ENCODE measurements at regions not wholly inside any gene's neighbourhood (a gene's known extent, or its start where the extent isn't known, plus 50 kb on each side); places are given as distances from the start of the nearest gene placed in this dataset.

DNA sequence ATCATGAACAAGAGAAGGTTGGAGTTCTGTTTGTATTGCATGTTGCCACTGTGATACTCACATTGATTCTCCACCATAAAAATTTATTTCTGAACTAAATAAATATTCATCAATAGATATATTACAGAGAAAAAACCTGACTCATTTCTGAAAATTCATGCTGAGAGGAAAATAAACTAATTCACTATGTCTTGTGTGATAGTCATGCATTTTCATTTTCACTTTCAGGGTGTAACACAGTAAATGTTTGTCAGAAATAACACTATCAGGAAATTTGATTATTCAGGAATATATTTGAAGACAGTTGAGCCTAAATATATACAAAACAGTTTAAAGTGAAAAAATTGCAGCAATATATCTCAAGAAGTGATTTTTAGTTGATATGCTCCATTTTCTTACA, 335.2 kb downstream of the KCNJ3 start:
- Histone ChIP-seq H3K9me3 (ENCODE audit: control insufficient read depth, low read length) (no peaks in the 10 kb centered on the region), H3K9ac (ENCODE audit: low read length) (no peak overlapping the region), H3K4me1 (ENCODE audit: control insufficient read depth, insufficient read depth, low read length) (no peaks in the 10 kb centered on the region), H3K27me3 (ENCODE audit: control insufficient read depth, insufficient read depth, low read length) (no peaks in the 10 kb centered on the region), H3K4me3 (ENCODE audit: low read length) (no peak overlapping the region), H3K36me3 (ENCODE audit: control insufficient read depth, insufficient read depth, low read length) (no peaks in the 10 kb centered on the region)

DNA sequence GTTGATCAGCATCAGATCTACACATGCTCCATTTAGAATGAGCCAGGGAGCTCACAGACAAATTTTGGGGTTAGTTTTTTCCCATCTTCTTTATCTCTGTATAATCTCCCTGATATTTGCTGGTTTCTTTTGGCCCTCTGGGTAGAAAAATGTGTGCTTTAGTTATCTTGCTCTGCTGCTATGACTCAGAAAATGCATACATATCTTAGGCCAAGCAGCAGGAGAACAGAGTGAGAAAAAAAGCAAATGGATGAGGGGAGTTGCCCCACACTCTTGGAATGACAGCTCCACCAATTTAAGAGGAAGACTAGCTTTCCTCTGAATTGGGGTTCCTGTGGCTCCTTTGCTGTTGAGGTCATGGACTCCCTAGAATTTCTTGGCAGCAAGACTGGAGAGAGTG, 331.8 kb downstream of the KCNJ3 start:
- no peaks in the 10 kb centered on the region for H3K27me3 ChIP-seq (ENCODE audit: control insufficient read depth, insufficient read depth, low read length)
- no peaks in the 10 kb centered on the region for H3K9me3 ChIP-seq (ENCODE audit: control insufficient read depth, low read length)
- no peaks in the 10 kb centered on the region for H3K36me3 ChIP-seq (ENCODE audit: control insufficient read depth, insufficient read depth, low read length)
- H3K4me3 ChIP-seq (ENCODE audit: low read length) = no peak overlapping the region
- no peak overlapping the region for H3K9ac ChIP-seq (ENCODE audit: low read length)
- no peaks in the 10 kb centered on the region for H3K4me1 ChIP-seq (ENCODE audit: control insufficient read depth, insufficient read depth, low read length)

DNA sequence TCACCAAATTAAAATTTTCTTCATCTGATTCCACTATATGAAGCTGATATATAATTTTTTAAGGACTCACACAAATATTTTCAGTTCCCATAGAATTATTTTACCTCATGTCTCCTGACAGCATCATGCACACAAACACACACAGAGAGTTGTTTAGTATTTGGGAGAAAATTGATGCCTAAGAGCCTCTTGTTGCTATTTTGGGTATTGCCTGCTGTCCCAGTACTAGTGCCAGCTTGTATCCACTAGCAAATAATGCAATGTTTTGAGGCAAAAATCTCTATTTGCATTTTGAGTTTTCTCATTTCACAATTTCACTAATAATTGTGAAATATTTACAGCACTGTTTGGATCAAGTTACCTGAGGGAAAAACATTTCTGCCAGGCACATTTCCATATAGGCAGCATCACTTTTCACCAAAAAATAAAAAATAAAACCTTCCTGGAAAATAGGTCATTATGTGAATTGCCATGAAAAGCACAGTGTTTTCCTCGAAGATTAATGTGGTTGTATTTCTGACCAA, 328.2 kb downstream of the KCNJ3 start:
- Histone ChIP-seq H3K27me3 (ENCODE audit: control insufficient read depth, insufficient read depth, low read length) (no peaks in the 10 kb centered on the region), H3K9me3 (ENCODE audit: control insufficient read depth, low read length) (no peaks in the 10 kb centered on the region), H3K36me3 (ENCODE audit: control insufficient read depth, insufficient read depth, low read length) (no peaks in the 10 kb centered on the region), H3K4me3 (ENCODE audit: low read length) (no peak overlapping the region), H3K9ac (ENCODE audit: low read length) (no peak overlapping the region), H3K4me1 (ENCODE audit: control insufficient read depth, insufficient read depth, low read length) (no peaks in the 10 kb centered on the region)

DNA sequence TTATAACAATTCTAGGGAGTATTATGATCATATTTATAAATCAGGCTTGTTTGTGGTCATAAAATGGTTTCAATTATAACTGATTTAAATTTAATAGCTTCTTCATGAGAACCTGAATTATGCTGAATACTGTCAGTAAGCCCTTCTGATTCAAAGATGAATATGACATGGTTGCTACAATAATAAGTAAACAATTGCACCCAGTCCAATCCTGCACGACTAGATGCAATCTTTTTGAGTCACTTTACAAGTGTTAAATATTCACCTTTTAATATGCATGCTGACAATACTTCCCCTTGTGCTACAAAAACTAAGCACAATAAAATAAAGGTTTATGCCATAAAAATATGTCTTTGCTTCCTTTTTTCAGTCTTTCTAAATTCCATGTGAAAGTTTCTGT, 325.2 kb downstream of the KCNJ3 start:
- H3K9me3 ChIP-seq (ENCODE audit: control insufficient read depth, low read length) = no peaks in the 10 kb centered on the region
- no peak overlapping the region for H3K4me3 ChIP-seq (ENCODE audit: low read length)
- no peak overlapping the region for H3K9ac ChIP-seq (ENCODE audit: low read length)
- no peaks in the 10 kb centered on the region for H3K36me3 ChIP-seq (ENCODE audit: control insufficient read depth, insufficient read depth, low read length)
- H3K4me1 ChIP-seq (ENCODE audit: control insufficient read depth, insufficient read depth, low read length) = no peaks in the 10 kb centered on the region
- H3K27me3 ChIP-seq (ENCODE audit: control insufficient read depth, insufficient read depth, low read length) = no peaks in the 10 kb centered on the region

DNA sequence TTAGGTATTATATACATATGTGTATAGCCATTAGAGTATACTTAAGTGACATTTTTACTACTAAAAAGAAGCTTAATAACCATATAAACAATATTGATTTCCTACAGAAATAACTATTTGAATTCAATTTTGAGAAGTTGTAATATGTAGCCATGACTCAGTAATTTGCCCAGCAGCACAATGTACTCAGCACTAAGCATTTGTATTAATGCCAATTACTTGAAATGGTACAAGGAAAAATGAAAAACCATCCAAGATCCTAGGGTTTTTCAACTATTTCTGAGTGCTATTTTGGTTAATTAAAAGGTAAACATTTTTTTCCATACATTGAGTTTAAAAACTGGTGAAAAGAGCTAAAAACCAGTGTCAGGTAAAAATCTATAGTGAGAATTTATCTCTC, 324.0 kb downstream of the KCNJ3 start:
- no peaks in the 10 kb centered on the region for H3K4me1 ChIP-seq (ENCODE audit: control insufficient read depth, insufficient read depth, low read length)
- no peaks in the 10 kb centered on the region for H3K9me3 ChIP-seq (ENCODE audit: control insufficient read depth, low read length)
- H3K36me3 ChIP-seq (ENCODE audit: control insufficient read depth, insufficient read depth, low read length) = no peaks in the 10 kb centered on the region

DNA sequence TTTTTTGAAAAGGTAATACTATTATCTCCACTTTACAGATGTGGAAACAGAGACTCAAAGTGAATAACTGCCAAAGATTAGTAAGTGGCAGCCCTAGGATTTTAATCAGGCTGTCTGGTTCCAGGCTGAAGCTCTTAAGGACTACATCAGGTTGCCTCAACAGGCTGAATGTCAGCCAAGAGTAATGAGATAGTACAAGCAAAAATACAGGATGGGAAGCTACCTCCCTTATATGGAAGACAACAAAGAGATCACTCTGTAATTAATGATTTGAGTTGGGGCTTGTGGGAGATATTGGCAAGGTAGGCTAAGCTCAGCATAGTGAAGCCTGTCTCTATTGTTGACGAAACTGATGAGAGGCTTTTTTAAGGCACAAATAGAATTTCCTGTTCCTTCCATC, 323.1 kb downstream of the KCNJ3 start:
- H3K4me1 ChIP-seq (ENCODE audit: control insufficient read depth, insufficient read depth, low read length) = no peaks in the 10 kb centered on the region

More for the DNA sequence above, 324.0 kb downstream of the KCNJ3 start:
- Histone ChIP-seq H3K9ac (ENCODE audit: low read length) (no peak overlapping the region), H3K27me3 (ENCODE audit: control insufficient read depth, insufficient read depth, low read length) (no peaks in the 10 kb centered on the region), H3K4me3 (ENCODE audit: low read length) (no peak overlapping the region)

DNA sequence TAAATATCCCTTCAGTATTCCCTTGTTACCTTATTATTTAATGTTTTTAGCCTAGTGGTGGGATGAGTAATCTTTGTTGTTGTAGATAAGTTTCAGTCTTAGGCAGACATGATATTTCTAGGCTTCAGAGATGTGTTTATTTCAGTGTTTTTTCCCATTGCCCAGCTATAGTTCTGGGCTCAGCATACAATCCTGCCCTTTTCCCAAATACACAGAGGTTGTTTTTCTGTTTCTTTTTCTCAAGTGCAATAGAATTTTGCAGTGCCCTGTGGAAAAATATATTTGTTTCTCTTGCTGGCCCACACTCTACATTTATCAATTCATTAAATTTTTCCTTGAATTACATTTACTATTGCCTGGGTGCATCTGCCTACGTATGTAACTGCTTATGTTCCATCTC, 321.8 kb downstream of the KCNJ3 start:
- H3K27me3 ChIP-seq (ENCODE audit: control insufficient read depth, insufficient read depth, low read length) = no peaks in the 10 kb centered on the region
- no peaks in the 10 kb centered on the region for H3K4me1 ChIP-seq (ENCODE audit: control insufficient read depth, insufficient read depth, low read length)
- no peaks in the 10 kb centered on the region for H3K36me3 ChIP-seq (ENCODE audit: control insufficient read depth, insufficient read depth, low read length)
- no peak overlapping the region for H3K9ac ChIP-seq (ENCODE audit: low read length)
- no peaks in the 10 kb centered on the region for H3K9me3 ChIP-seq (ENCODE audit: control insufficient read depth, low read length)
- H3K4me3 ChIP-seq (ENCODE audit: low read length) = no peak overlapping the region

More for the DNA sequence above, 323.1 kb downstream of the KCNJ3 start:
- Histone ChIP-seq H3K27me3 (ENCODE audit: control insufficient read depth, insufficient read depth, low read length) (no peaks in the 10 kb centered on the region), H3K9ac (ENCODE audit: low read length) (no peak overlapping the region), H3K4me3 (ENCODE audit: low read length) (no peak overlapping the region), H3K9me3 (ENCODE audit: control insufficient read depth, low read length) (no peaks in the 10 kb centered on the region), H3K36me3 (ENCODE audit: control insufficient read depth, insufficient read depth, low read length) (no peaks in the 10 kb centered on the region)

DNA sequence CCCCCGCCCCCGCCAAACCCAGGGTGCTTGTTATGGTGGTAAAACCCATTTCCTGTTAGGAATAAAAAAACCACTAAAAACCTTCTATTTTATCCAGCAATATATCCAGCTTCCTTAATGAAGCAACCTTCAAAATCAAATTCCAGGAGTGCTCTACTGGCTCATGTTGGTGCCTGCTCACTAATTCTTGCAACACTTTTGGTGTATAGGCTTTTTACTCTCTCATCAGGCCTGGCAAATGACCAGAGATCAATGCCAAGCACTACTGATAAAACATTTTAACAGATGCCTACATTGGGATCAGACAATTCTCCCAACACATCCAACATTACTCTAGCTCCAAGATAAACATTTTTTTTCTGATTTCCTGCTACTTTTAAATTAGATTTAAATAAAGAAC, 312.4 kb downstream of the KCNJ3 start:
- Histone ChIP-seq H3K4me1 (ENCODE audit: control insufficient read depth, insufficient read depth, low read length) (no peaks in the 10 kb centered on the region), H3K4me3 (ENCODE audit: low read length) (no peak overlapping the region), H3K36me3 (ENCODE audit: control insufficient read depth, insufficient read depth, low read length) (no peaks in the 10 kb centered on the region), H3K9ac (ENCODE audit: low read length) (no peak overlapping the region), H3K9me3 (ENCODE audit: control insufficient read depth, low read length) (no peaks in the 10 kb centered on the region), H3K27me3 (ENCODE audit: control insufficient read depth, insufficient read depth, low read length) (no peaks in the 10 kb centered on the region)

DNA sequence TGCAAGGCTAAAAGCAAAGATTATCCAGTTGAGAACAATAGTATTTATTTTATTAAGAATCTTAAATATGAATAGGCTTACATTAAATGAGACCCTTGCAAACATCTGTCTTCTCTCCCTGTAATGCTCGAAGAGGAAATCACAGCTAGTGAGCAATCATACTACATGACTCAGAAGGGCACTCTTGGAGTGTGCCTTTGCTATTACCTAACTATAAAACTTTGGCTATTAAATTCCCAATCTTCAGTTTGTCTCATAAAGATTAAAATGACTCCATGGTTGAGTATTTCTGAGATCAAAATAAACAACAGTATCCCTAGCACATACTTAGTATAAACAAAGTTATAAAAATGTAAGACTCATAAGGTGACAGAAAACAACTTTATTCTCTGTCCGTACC, 296.9 kb downstream of the KCNJ3 start:
- no peak overlapping the region for H3K4me3 ChIP-seq (ENCODE audit: low read length)
- H3K27me3 ChIP-seq (ENCODE audit: control insufficient read depth, insufficient read depth, low read length) = no peaks in the 10 kb centered on the region
- H3K36me3 ChIP-seq (ENCODE audit: control insufficient read depth, insufficient read depth, low read length) = no peaks in the 10 kb centered on the region
- H3K9ac ChIP-seq (ENCODE audit: low read length) = no peak overlapping the region
- H3K9me3 ChIP-seq (ENCODE audit: control insufficient read depth, low read length) = no peaks in the 10 kb centered on the region
- no peaks in the 10 kb centered on the region for H3K4me1 ChIP-seq (ENCODE audit: control insufficient read depth, insufficient read depth, low read length)

DNA sequence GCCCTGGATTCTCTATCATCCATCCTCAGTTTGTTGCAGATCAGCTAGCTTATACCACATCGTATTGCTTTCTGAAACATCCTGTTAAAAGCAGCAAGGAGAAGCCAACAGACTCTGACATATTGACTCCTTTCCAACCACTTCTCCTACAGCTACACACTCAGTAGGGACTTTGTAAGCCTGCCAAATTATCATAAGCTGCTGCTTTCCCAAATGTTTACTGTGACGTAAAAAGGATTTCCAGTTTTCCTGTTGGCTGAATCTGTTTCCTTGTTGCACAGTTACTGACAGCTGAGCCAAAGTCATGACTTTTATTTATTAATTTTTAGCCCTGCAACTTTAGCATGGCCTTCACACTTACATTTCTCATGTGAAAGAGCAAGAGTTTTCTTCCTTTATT, 294.3 kb downstream of the KCNJ3 start:
- Histone ChIP-seq H3K4me3 (ENCODE audit: low read length) (no peak overlapping the region), H3K9ac (ENCODE audit: low read length) (no peak overlapping the region), H3K27me3 (ENCODE audit: control insufficient read depth, insufficient read depth, low read length) (no peaks in the 10 kb centered on the region), H3K36me3 (ENCODE audit: control insufficient read depth, insufficient read depth, low read length) (no peaks in the 10 kb centered on the region), H3K9me3 (ENCODE audit: control insufficient read depth, low read length) (no peaks in the 10 kb centered on the region), H3K4me1 (ENCODE audit: control insufficient read depth, insufficient read depth, low read length) (no peaks in the 10 kb centered on the region)

DNA sequence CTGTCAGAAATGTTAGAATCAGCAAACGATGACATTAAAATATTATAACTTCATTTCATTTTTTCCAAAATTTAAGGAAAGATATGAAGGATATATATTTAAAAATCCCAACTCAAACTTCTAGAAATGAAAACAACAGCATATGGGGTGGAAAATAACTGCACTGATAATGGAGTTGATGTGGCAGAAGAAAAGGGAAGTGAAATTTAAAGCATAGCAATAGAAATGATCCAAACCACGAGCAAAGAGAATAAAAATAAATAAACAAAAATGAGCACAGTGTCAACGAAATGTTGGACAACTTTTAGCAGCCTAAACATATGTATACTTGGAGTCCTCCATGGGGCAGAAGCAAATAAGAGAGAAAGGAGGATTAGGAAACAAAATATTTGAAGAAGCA, 280.2 kb downstream of the KCNJ3 start:
- Histone ChIP-seq H3K4me3 (ENCODE audit: low read length) (no peak overlapping the region), H3K9me3 (ENCODE audit: control insufficient read depth, low read length) (no peaks in the 10 kb centered on the region), H3K27me3 (ENCODE audit: control insufficient read depth, insufficient read depth, low read length) (no peaks in the 10 kb centered on the region), H3K9ac (ENCODE audit: low read length) (no peak overlapping the region), H3K36me3 (ENCODE audit: control insufficient read depth, insufficient read depth, low read length) (no peaks in the 10 kb centered on the region), H3K4me1 (ENCODE audit: control insufficient read depth, insufficient read depth, low read length) (no peaks in the 10 kb centered on the region)

DNA sequence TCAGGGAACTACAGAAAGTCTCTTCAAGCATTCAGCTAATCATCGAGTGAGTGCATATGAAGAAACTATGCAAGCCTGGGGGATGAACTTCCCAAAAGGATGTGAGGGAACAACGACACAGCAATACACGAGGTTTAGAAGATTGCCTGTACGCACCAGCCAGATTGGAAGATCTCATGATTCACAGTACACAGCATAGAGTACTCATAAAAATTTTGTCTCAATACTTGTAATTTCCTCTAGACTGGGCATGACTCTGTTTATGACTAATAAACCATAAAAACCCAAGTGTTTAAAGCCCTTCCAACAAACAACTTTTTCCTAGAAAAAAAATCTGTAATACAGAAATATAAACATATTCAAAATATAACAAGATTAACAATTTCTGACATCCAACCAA, 279.7 kb downstream of the KCNJ3 start:
- Histone ChIP-seq H3K27me3 (ENCODE audit: control insufficient read depth, insufficient read depth, low read length) (no peaks in the 10 kb centered on the region), H3K36me3 (ENCODE audit: control insufficient read depth, insufficient read depth, low read length) (no peaks in the 10 kb centered on the region), H3K9me3 (ENCODE audit: control insufficient read depth, low read length) (no peaks in the 10 kb centered on the region), H3K4me1 (ENCODE audit: control insufficient read depth, insufficient read depth, low read length) (no peaks in the 10 kb centered on the region), H3K9ac (ENCODE audit: low read length) (no peak overlapping the region), H3K4me3 (ENCODE audit: low read length) (no peak overlapping the region)

DNA sequence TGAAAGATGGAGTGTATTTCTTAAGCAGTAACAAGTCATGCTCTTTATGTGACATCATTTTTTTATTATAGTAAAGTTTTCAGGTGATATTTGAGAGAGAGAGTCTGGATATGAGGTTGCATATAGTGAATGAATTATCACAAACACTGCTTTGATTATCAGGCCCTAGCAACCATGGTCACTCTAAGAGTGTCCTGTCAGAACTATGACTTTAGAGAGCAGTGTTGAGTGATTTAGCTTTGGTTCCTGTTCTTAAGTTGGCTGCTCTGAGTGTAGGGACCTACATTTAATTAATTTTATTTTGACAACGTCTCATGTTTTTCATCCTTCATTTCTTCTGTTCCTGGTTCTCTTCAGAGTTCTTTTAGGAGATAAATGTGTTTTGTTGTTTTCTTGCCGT, 275.5 kb downstream of the KCNJ3 start:
- Histone ChIP-seq H3K9ac (ENCODE audit: low read length) (no peak overlapping the region), H3K36me3 (ENCODE audit: control insufficient read depth, insufficient read depth, low read length) (no peaks in the 10 kb centered on the region), H3K4me1 (ENCODE audit: control insufficient read depth, insufficient read depth, low read length) (no peaks in the 10 kb centered on the region), H3K9me3 (ENCODE audit: control insufficient read depth, low read length) (no peaks in the 10 kb centered on the region), H3K27me3 (ENCODE audit: control insufficient read depth, insufficient read depth, low read length) (no peaks in the 10 kb centered on the region), H3K4me3 (ENCODE audit: low read length) (no peak overlapping the region)
